Caco-2 (cell line): ENCODE measurements at regions not wholly inside any gene's neighbourhood (a gene's known extent, or its start where the extent isn't known, plus 50 kb on each side); places are given as distances from the start of the nearest gene placed in this dataset.

Experiments used
- BruUV-seq: library from RNA; stranded (reverse); fragments of 400-500 nt; replicated peaks from 2 replicates; lab custom pipeline; 2021; lab: Mats Ljungman, UMichigan
- CTCF ChIA-PET: fragments of 300-600 bp; sonication (Branson Sonifier 250); formaldehyde crosslinking; loops from one replicate; lab custom pipeline; 2022; ENCODE audit warnings: antibody characterized with exemption; lab: Charles Lee
- POLR2A ChIA-PET: fragments of 300-600 bp; sonication (Branson Sonifier 250); formaldehyde crosslinking; loops from one replicate; lab custom pipeline; 2022; ENCODE audit warnings: antibody characterized with exemption; lab: Charles Lee
- DNase-seq, 2 experiments: peaks; one replicate each; pipeline versions ENCODE4 v3.0.0 to v3.0.0-alpha.2; 2020 to 2022
- H3K27me3 ChIP-seq: replicated peaks from 2 replicates; pipeline ENCODE4 v1.6.0; 2011; ENCODE audit warnings: low read length; ENCODE audit not compliant: control insufficient read depth, insufficient read depth
- H3K36me3 ChIP-seq: 2 replicates; pipeline ENCODE4 v1.5.1; 2011; ENCODE audit warnings: low read length; ENCODE audit not compliant: control insufficient read depth, insufficient read depth
- H3K4me1 ChIP-seq: fragments of 250-450 bp; sonication (Bioruptor Pico); 2 replicates; pipeline ENCODE4 v1.5.1; 2020; ENCODE audit warnings: mild to moderate bottlenecking
- H3K4me3 ChIP-seq: 2 replicates; pipeline ENCODE4 v1.5.1; 2011; ENCODE audit warnings: low read depth, mild to moderate bottlenecking, control low read depth, low read length
- H3K9me3 ChIP-seq: fragments of 250-450 bp; sonication (Bioruptor Pico); 2 replicates; pipeline ENCODE4 v1.5.1; 2020; ENCODE audit warnings: mild to moderate bottlenecking, moderate library complexity
- H3K27ac Mint-ChIP-seq: one replicate; pipeline ENCODE4 v1.8.0; 2022; ENCODE audit warnings: mixed read lengths; ENCODE audit not compliant: unreplicated experiment
- H3K27me3 Mint-ChIP-seq: one replicate; pipeline ENCODE4 v1.8.0; 2022; ENCODE audit warnings: mixed read lengths; ENCODE audit not compliant: insufficient read depth, unreplicated experiment
- H3K36me3 Mint-ChIP-seq: one replicate; pipeline ENCODE4 v1.8.0; 2022; ENCODE audit warnings: mild to moderate bottlenecking, mixed read lengths; ENCODE audit not compliant: insufficient read depth, unreplicated experiment
- H3K4me1 Mint-ChIP-seq: one replicate; pipeline ENCODE4 v1.8.0; 2022; ENCODE audit warnings: low read depth, mixed read lengths; ENCODE audit not compliant: unreplicated experiment
- H3K4me3 Mint-ChIP-seq: one replicate; pipeline ENCODE4 v1.8.0; 2022; ENCODE audit warnings: mild to moderate bottlenecking, moderate library complexity, mixed read lengths; ENCODE audit not compliant: unreplicated experiment
- H3K9me3 Mint-ChIP-seq: one replicate; pipeline ENCODE4 v1.8.0; 2022; ENCODE audit warnings: mixed read lengths; ENCODE audit not compliant: unreplicated experiment
- intact Hi-C: fragments of 100-400 bp; cut with micrococcal nuclease; formaldehyde crosslinking; loops from one replicate; pipeline ENCODE4 v1.10.0; 2022; ENCODE audit not compliant: unreplicated experiment
- TF ChIP-seq, protein P1 (sequence below), 2 experiments: fragments of 200-600 bp in 1 of 2; IDR thresholded peaks; 1 replicate in 1 of 2; 2 replicates in 1 of 2; pipeline versions ENCODE4 v1.5.1 to v1.8.0; 2011 to 2022; ENCODE audit warnings: antibody characterized with exemption in 1 of 2, control low read depth in 1 of 2, inconsistent platforms in 1 of 2, low read depth in 1 of 2, low read length in 1 of 2, mild to moderate bottlenecking in 1 of 2, moderate library complexity in 1 of 2; ENCODE audit not compliant: insufficient read depth in 1 of 2, severe bottlenecking in 1 of 2, unreplicated experiment in 1 of 2

DNA sequence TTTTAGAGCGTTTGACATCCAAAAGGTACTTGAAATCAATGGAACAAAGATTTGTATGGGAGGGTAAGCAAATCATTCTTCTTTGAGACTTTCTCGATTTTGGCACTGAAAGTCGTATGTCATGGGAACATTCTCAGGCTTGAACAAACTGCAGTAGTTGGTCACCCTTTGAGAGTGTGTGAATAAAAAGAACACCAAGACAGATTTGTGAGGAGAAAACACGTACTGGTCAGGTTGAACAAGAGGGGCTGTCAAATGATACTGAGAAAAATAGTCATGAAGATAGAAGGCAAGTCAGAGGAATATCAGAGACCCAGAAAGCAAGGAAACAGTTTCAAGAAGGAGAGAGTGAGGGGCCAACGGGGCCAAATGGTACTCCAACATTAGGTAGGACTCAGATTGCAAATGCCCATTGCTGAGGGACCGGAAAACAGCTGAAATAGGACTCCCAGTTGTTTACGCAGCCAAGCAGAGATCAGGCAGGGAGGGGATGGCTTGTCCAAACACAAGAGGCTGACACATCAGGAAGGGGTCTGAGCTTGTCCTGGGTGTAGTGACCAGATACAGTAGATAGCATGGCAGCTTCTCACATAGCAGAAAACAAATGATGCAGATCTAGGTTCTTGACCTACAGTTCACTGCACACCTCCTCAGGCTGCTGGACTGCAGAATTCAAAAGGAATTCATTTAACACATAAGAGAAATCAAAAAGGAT is 74.5 kb upstream of the MYOCD start:
- Histone ChIP-seq H3K4me3 (no peak overlapping the region), H3K36me3 (no peaks in the 10 kb centered on the region), H3K9me3 (no peaks in the 10 kb centered on the region), H3K4me1 (no peaks in the 10 kb centered on the region), H3K27me3 (no peaks in the 10 kb centered on the region)
- H3K27ac Mint-ChIP-seq, result no peak overlapping the region
- ChIA-PET POLR2A (no interaction called here), CTCF (no interaction called here)
- H3K36me3 Mint-ChIP-seq, result no peaks in the 10 kb centered on the region
- no peak for DNase-seq
- H3K27me3 Mint-ChIP-seq, result no peaks in the 10 kb centered on the region
- no peak overlapping the region for H3K4me3 Mint-ChIP-seq
- TF ChIP-seq, protein P1, sequence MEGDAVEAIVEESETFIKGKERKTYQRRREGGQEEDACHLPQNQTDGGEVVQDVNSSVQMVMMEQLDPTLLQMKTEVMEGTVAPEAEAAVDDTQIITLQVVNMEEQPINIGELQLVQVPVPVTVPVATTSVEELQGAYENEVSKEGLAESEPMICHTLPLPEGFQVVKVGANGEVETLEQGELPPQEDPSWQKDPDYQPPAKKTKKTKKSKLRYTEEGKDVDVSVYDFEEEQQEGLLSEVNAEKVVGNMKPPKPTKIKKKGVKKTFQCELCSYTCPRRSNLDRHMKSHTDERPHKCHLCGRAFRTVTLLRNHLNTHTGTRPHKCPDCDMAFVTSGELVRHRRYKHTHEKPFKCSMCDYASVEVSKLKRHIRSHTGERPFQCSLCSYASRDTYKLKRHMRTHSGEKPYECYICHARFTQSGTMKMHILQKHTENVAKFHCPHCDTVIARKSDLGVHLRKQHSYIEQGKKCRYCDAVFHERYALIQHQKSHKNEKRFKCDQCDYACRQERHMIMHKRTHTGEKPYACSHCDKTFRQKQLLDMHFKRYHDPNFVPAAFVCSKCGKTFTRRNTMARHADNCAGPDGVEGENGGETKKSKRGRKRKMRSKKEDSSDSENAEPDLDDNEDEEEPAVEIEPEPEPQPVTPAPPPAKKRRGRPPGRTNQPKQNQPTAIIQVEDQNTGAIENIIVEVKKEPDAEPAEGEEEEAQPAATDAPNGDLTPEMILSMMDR (IDR thresholded peaks at IDR 0.05; ENCODE audit: insufficient read depth in 1 of 2, low read depth in 1 of 2, low read length in 1 of 2, severe bottlenecking in 1 of 2, unreplicated experiment in 1 of 2), result no peak
- BruUV-seq, result no TSS peak
- H3K9me3 Mint-ChIP-seq, result no peaks in the 10 kb centered on the region
- intact Hi-C loops, result no loop called here
- H3K4me1 Mint-ChIP-seq, result no peaks in the 10 kb centered on the region

DNA sequence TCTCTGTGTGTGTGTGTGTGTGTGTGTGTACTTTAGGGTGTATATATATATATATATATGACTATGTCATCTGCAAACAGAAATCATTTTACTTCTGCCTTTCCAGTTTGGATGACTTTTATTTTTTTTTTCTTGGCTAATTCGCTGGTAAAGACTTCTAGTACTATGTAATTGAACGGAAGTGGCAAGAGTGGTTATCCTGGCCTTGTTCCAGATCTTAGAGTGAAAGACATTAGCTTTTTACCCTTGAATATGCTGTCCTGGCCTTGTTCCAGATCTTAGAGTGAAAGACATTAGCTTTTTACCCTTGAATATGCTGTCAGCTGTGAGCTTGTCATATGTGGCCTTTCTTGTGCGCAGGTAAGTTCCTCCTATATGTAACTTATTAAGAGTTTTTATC is 72.7 kb upstream of the MYOCD start:
- no peaks in the 10 kb centered on the region for H3K9me3 Mint-ChIP-seq
- DNase-seq, result no peak
- no peak overlapping the region for H3K4me3 Mint-ChIP-seq
- no peaks in the 10 kb centered on the region for H3K4me1 Mint-ChIP-seq
- ChIA-PET CTCF (no interaction called here), POLR2A (no interaction called here)
- no peaks in the 10 kb centered on the region for H3K4me1 ChIP-seq
- no peak overlapping the region for H3K4me3 ChIP-seq
- H3K9me3 ChIP-seq, result no peaks in the 10 kb centered on the region
- TF ChIP-seq, protein P1 (IDR thresholded peaks at IDR 0.05; ENCODE audit: insufficient read depth in 1 of 2, low read depth in 1 of 2, low read length in 1 of 2, severe bottlenecking in 1 of 2, unreplicated experiment in 1 of 2), result no peak
- H3K27me3 Mint-ChIP-seq, result no peaks in the 10 kb centered on the region
- H3K36me3 Mint-ChIP-seq, result no peaks in the 10 kb centered on the region
- no peak overlapping the region for H3K27ac Mint-ChIP-seq
- intact Hi-C loops, result no loop called here
- H3K27me3 ChIP-seq, result no peaks in the 10 kb centered on the region
- BruUV-seq, result no TSS peak
- no peaks in the 10 kb centered on the region for H3K36me3 ChIP-seq

DNA sequence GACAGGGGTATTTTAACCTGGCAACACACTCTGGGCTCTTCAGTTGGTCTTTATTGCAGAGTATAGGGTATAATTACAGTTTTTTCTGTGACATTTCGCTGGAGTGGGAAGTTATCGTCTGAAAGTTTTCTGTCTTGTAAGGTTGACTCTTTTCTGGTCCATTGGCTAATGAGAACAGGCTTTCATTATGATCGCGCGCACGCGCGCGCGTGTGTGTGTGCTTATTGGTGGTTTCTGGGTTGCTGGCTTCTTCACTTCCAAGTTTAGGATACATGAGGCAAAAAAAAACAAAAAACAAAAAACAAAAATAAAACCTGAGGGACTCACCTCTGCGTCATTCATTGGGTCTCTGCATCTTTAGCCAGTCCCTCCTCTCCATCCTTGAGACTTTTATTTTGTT is 68.7 kb upstream of the MYOCD start:
- Histone ChIP-seq H3K4me3 (no peak overlapping the region), H3K4me1 (no peaks in the 10 kb centered on the region), H3K9me3 (no peaks in the 10 kb centered on the region), H3K27me3 (no peaks in the 10 kb centered on the region), H3K36me3 (no peaks in the 10 kb centered on the region)
- H3K4me1 Mint-ChIP-seq, result no peaks in the 10 kb centered on the region
- POLR2A ChIA-PET, result no interaction called here
- intact Hi-C loops, result no loop called here
- H3K27ac Mint-ChIP-seq, result no peak overlapping the region
- no peaks in the 10 kb centered on the region for H3K9me3 Mint-ChIP-seq
- TF ChIP-seq, protein P1 (IDR thresholded peaks at IDR 0.05; ENCODE audit: insufficient read depth in 1 of 2, low read depth in 1 of 2, low read length in 1 of 2, severe bottlenecking in 1 of 2, unreplicated experiment in 1 of 2), result no peak
- CTCF ChIA-PET, result no interaction called here
- no peaks in the 10 kb centered on the region for H3K27me3 Mint-ChIP-seq
- no TSS peak for BruUV-seq
- no peaks in the 10 kb centered on the region for H3K36me3 Mint-ChIP-seq
- no peak for DNase-seq
- no peak overlapping the region for H3K4me3 Mint-ChIP-seq
